Jurkat, Clone E6-1 (cell line): ENCODE measurements at regions not wholly inside any gene's neighbourhood (a gene's known extent, or its start where the extent isn't known, plus 50 kb on each side); places are given as distances from the start of the nearest gene placed in this dataset.

Source experiments
- DNase-seq: peaks from one replicate; pipeline ENCODE4 v3.0.0-alpha.2; 2011; ENCODE audit warnings: low read depth, low spot score
- H3K4me3 ChIP-seq: 2 replicates; pipeline ENCODE4 v1.5.1; 2011; ENCODE audit warnings: mild to moderate bottlenecking, low read length, control low read depth, moderate library complexity

DNA sequence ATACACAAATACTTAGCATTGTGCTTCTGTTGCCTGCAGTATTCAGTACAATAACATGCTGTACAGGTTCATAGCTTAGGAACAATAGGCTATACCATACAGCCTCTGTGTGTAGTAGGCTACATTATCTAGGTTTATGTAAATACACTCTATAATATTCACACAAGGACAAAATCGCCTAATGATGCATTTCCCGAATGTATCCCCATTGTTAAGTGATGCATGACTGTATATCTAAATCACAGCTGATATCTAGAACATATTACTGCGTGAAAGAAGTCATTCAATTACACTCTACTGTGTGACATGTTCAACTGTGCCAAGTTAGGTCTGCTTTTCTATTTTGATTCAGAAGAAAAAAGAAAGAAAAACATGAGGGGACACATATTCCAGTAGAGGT is 633.5 kb downstream of the RFPL4B start:
- no peak for DNase-seq

GRCh38 chr6:112983713-112984261 is 636.7 kb downstream of the RFPL4B start:
- DNase-seq: no peak
- no peak overlapping the region for H3K4me3 ChIP-seq

More for the DNA sequence above, 633.5 kb downstream of the RFPL4B start:
- no peak overlapping the region for H3K4me3 ChIP-seq

GRCh38 chr6:112984899-112985298 is 637.8 kb downstream of the RFPL4B start:
- H3K4me3 ChIP-seq: no peak overlapping the region
- DNase-seq: no peak

- no peak overlapping the region for H3K4me3 ChIP-seq
- no peak for DNase-seq
Measured at GRCh38 chr6:112986321-112986720, 639.2 kb downstream of the RFPL4B start.

DNA sequence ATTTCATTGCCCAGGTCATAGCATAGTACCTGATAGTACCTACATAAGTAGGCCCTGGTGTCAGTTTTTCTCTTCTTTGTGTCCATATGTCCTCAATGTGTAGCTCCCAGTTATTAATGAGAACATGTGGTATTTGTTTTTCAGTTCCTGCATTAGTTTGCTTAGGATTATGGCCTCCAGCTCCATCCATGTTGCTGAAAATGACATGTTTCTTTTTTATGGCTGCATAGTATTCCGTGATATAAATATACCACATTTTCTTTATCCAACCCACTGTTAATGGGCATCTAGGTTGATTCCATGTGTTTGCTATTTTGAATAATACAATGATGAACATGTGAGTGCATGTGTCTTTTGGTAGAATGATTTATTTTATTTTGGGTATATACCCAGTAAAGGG is 641.6 kb downstream of the RFPL4B start:
- DNase-seq: no peak
- H3K4me3 ChIP-seq: no peak overlapping the region

DNA sequence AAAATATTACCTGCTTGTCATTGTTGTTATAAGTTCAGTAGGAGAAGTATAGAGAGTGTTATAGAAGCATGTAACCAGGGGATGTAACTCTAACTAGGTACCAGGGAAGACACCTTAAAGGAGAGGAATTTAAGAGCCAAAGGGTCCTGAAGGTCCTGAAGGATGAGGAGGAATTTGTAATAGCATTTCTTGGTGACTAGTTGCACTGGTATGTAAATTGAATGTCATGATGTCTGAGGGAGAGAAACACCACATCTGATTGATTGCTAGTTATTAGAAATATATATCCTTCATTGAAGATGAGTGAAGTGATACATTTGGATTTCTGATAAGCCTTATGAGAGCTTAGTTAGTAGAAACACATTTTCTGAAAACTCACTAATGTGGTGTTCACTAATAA is 643.8 kb downstream of the RFPL4B start:
- H3K4me3 ChIP-seq: no peak overlapping the region
- DNase-seq: no peak

GRCh38 chr6:112991912-112992311 is 644.8 kb downstream of the RFPL4B start:
- H3K4me3 ChIP-seq: no peak overlapping the region
- DNase-seq: no peak

- DNase-seq: no peak
- no peak overlapping the region for H3K4me3 ChIP-seq
Measured at GRCh38 chr6:112997421-112998085, 650.4 kb downstream of the RFPL4B start.

- no peak overlapping the region for H3K4me3 ChIP-seq
- no peak for DNase-seq
Measured at GRCh38 chr6:113004054-113004453, 656.9 kb downstream of the RFPL4B start.

GRCh38 chr6:113004470-113005270 is 657.5 kb downstream of the RFPL4B start:
- H3K4me3 ChIP-seq: no peak overlapping the region
- DNase-seq: no peak

GRCh38 chr6:113006494-113006893 is 659.4 kb downstream of the RFPL4B start:
- H3K4me3 ChIP-seq: no peak overlapping the region
- no peak for DNase-seq

DNA sequence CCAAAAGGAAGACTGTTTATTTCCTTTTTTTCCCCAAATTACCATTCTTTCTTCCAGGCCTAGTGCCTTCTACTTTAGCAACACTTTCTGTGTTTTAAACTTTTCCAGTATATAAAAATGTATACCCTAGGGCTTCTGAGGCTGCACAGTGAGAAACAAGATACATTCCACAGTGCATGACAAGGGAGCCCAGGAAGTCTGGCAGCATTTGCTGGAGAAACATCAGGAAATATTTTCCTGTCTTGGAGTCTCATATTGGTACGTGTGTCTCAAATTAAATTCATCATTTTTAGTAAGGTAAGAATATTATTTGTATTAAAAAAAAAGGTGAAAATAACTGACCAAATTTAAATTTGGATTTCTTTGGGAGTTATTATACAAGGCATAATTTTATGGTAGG is 662.6 kb downstream of the RFPL4B start:
- no peak for DNase-seq

GRCh38 chr6:113010196-113010989 is 663.3 kb downstream of the RFPL4B start:
- H3K4me3 ChIP-seq: no peak overlapping the region
- DNase-seq: no peak

More for the DNA sequence above, 662.6 kb downstream of the RFPL4B start:
- no peak overlapping the region for H3K4me3 ChIP-seq

- H3K4me3 ChIP-seq: no peak overlapping the region
- DNase-seq: no peak
Measured at GRCh38 chr6:113011389-113011788, 664.3 kb downstream of the RFPL4B start.

GRCh38 chr6:113011801-113012200 is 664.7 kb downstream of the RFPL4B start:
- H3K4me3 ChIP-seq: no peak overlapping the region
- no peak for DNase-seq

DNA sequence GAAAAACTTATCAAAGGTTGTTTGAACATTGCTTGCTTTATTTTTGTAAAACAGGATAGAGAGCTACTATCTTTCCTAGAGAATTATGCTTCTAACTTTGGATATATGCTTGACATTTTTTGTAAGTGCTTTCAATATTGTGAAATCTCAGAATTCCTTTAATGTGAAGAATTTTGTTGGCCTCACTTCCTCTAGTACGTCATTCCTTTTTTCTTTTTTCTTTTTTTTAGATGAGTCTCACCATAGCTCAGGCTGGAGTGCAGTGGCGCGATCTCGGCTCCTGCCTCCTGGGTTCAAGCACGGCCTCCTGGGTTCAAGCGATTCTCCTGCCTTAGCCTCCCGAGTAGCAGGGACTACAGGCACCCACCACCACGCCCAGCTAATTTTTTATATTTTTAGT is 668.1 kb downstream of the RFPL4B start:
- no peak for DNase-seq
- no peak overlapping the region for H3K4me3 ChIP-seq

GRCh38 chr6:113017353-113017752 is 670.2 kb downstream of the RFPL4B start:
- DNase-seq: no peak
- H3K4me3 ChIP-seq: no peak overlapping the region

GRCh38 chr6:113018351-113019151 is 671.4 kb downstream of the RFPL4B start:
- DNase-seq: no peak
- H3K4me3 ChIP-seq: no peak overlapping the region

- DNase-seq: no peak
Measured at GRCh38 chr6:113019176-113019575, 672.0 kb downstream of the RFPL4B start.

More at GRCh38 chr6:113019176-113019575, 672.0 kb downstream of the RFPL4B start:
- H3K4me3 ChIP-seq: no peak overlapping the region
